Aorta (tissue), 5 donors: ENCODE measurements at regions not wholly inside any gene's neighbourhood (a gene's known extent, or its start where the extent isn't known, plus 50 kb on each side); places are given as distances from the start of the nearest gene placed in this dataset.
A peak's percentile ranks its signal among the peaks of the same experiment; 100 is the strongest.

Experiments used
- ATAC-seq: fragments of 200-7000 bp; cut with Tn5 transposase; one replicate; pipeline ENCODE4 v1.9.1; 2022; ENCODE audit warnings: moderate library complexity; ENCODE audit not compliant: low FRiP score
- DNase-seq, 2 donors: peaks; one replicate each; pipeline ENCODE4 v3.0.0-alpha.2; 2020
- H3K27ac ChIP-seq, 2 donors: one replicate each; pipeline ENCODE4 v1.5.1; 2013; ENCODE audit warnings: low read length in 2 of 2, mild to moderate bottlenecking in 2 of 2, moderate library complexity in 2 of 2, control low read depth in 1 of 2, inconsistent platforms in 1 of 2, low read depth in 1 of 2
- H3K27me3 ChIP-seq, 2 donors: one replicate each; pipeline ENCODE4 v1.6.1; 2013; ENCODE audit warnings: control low read depth in 1 of 2, low read length in 1 of 2, mild to moderate bottlenecking in 1 of 2, moderate library complexity in 1 of 2; ENCODE audit not compliant: insufficient read depth in 2 of 2, control insufficient read depth in 1 of 2
- H3K36me3 ChIP-seq, 2 donors: one replicate each; pipeline ENCODE4 v1.6.1; 2013; ENCODE audit warnings: control low read depth in 1 of 2, low read length in 1 of 2, mild to moderate bottlenecking in 1 of 2; ENCODE audit not compliant: insufficient read depth in 2 of 2, control insufficient read depth in 1 of 2
- H3K4me1 ChIP-seq, 2 donors: one replicate each; pipeline ENCODE4 v1.6.1; 2013; ENCODE audit warnings: low read length in 2 of 2, control low read depth in 1 of 2, mild to moderate bottlenecking in 1 of 2, moderate library complexity in 1 of 2; ENCODE audit not compliant: insufficient read depth in 2 of 2, control insufficient read depth in 1 of 2
- H3K4me3 ChIP-seq, 2 donors: one replicate each; pipeline ENCODE4 v1.5.1; 2013; ENCODE audit warnings: low read length in 2 of 2, control low read depth in 1 of 2, mild to moderate bottlenecking in 1 of 2
- H3K9me3 ChIP-seq: one replicate; pipeline ENCODE4 v1.6.1; 2013; ENCODE audit warnings: mild to moderate bottlenecking, low read length; ENCODE audit not compliant: control insufficient read depth
- WGBS, 2 donors: extraction: QIAGEN DNeasy Blood & Tissue Kit; methylation state at CpG; one replicate each; pipeline ENCODE4 v1.1.7; 2013; 5-methylcytosine and 5-hydroxymethylcytosine counted together
- intact Hi-C, 2 donors: fragments of 100-400 bp; cut with DNase I; formaldehyde crosslinking; loops; one replicate each; pipeline versions ENCODE4 v1.14.2 to v1.15.0; 2022
- donor health status: healthy with polysubstance abuse.
- donor health status: Bipolar disorder and iron deficiency.
- donor health status: DM: no; HTN: no; CAD: no.
- donor health status: DM: no; HTN: no; CAD: no.
- donor health status: DM: yes; HTN: yes; CAD: no.

GRCh38 chr18:56248610-56249235 is 389.7 kb downstream of the TXNL1 start:
- Histone ChIP-seq H3K36me3 (no peaks in the 10 kb centered on the region), H3K4me3 (no peak overlapping the region), H3K9me3 (no peaks in the 10 kb centered on the region), H3K27me3 (no peaks in the 10 kb centered on the region), H3K4me1 (no peaks in the 10 kb centered on the region), H3K27ac (no peak overlapping the region)
- DNase-seq (no peak), ATAC-seq (no peak)
- WGBS, 2 donors = 82 to 86% methylated on average over 4 of the region's 4 CpGs
- intact Hi-C loops = no loop called here

GRCh38 chr18:56246916-56247315 is 391.5 kb downstream of the TXNL1 start:
- Histone ChIP-seq H3K4me3 (no peak overlapping the region), H3K27ac (no peak overlapping the region), H3K9me3 (no peaks in the 10 kb centered on the region), H3K36me3 (no peaks in the 10 kb centered on the region), H3K4me1 (no peaks in the 10 kb centered on the region), H3K27me3 (no peaks in the 10 kb centered on the region)
- ATAC-seq = no peak
- 83 to 92% methylated on average over 2 of the region's 2 CpGs for WGBS, 2 donors
- DNase-seq = no peak
- intact Hi-C loops = no loop called here

- intact Hi-C loops = no loop called here
- WGBS, 2 donors = 3 to 7% methylated on average over 5 of the region's 5 CpGs
- ATAC-seq = no peak
Measured at GRCh38 chr18:56245866-56246580, 392.4 kb downstream of the TXNL1 start.

GRCh38 chr18:56240405-56240804 is 398.0 kb downstream of the TXNL1 start:
- Histone ChIP-seq H3K9me3 (no peaks in the 10 kb centered on the region), H3K4me1 (no peaks in the 10 kb centered on the region), H3K27me3 (no peaks in the 10 kb centered on the region), H3K4me3 (no peak overlapping the region), H3K36me3 (no peaks in the 10 kb centered on the region), H3K27ac (no peak overlapping the region)
- WGBS, 2 donors = 94 to 95% methylated on average over 3 of the region's 3 CpGs
- intact Hi-C loops = no loop called here
- no peak for ATAC-seq
- no peak for DNase-seq

More at GRCh38 chr18:56245866-56246580, 392.4 kb downstream of the TXNL1 start:
- H3K36me3 ChIP-seq = no peaks in the 10 kb centered on the region
- DNase-seq = no peak
- H3K27me3 ChIP-seq = no peaks in the 10 kb centered on the region
- H3K4me3 ChIP-seq = no peak overlapping the region
- no peaks in the 10 kb centered on the region for H3K4me1 ChIP-seq
- no peak overlapping the region for H3K27ac ChIP-seq
- no peaks in the 10 kb centered on the region for H3K9me3 ChIP-seq

- Histone ChIP-seq H3K27me3 (no peaks in the 10 kb centered on the region), H3K36me3 (no peaks in the 10 kb centered on the region), H3K4me1 (no peaks in the 10 kb centered on the region), H3K4me3 (no peak overlapping the region), H3K9me3 (no peaks in the 10 kb centered on the region), H3K27ac (no peak overlapping the region)
- DNase-seq = no peak
- ATAC-seq = no peak
- 88 to 89% methylated on average over 3 of the region's 3 CpGs for WGBS, 2 donors
- intact Hi-C loops = loop anchor here in 1 of 2 donors (10.0 kb wide), 1 partner anchor 84 kb away; no protein-coding TSS in a partner anchor
Measured at GRCh38 chr18:56238576-56238975, 399.8 kb downstream of the TXNL1 start.

- no peak overlapping the region for H3K27ac ChIP-seq
- H3K4me1 ChIP-seq = no peaks in the 10 kb centered on the region
- H3K36me3 ChIP-seq = no peaks in the 10 kb centered on the region
- no peaks in the 10 kb centered on the region for H3K9me3 ChIP-seq
- intact Hi-C loops = loop anchor here in 1 of 2 donors (10.0 kb wide), 1 partner anchor 81 kb away; no protein-coding TSS in a partner anchor
- no peaks in the 10 kb centered on the region for H3K27me3 ChIP-seq
- DNase-seq = no peak
- 74% methylated on average over 8 of the region's 8 CpGs for whole genome bisulfite sequencing, 2 donors
- ATAC-seq = no peak
- no peak overlapping the region for H3K4me3 ChIP-seq
Measured at GRCh38 chr18:56235481-56236013, 402.8 kb downstream of the TXNL1 start.

GRCh38 chr18:56235071-56235470 is 403.3 kb downstream of the TXNL1 start:
- Histone ChIP-seq H3K4me3 (no peak overlapping the region), H3K36me3 (no peaks in the 10 kb centered on the region), H3K4me1 (no peaks in the 10 kb centered on the region), H3K27ac (no peak overlapping the region), H3K27me3 (no peaks in the 10 kb centered on the region), H3K9me3 (no peaks in the 10 kb centered on the region)
- ATAC-seq (no peak), DNase-seq (no peak)
- 85 to 92% methylated on average over 6 of the region's 6 CpGs for WGBS, 2 donors
- intact Hi-C loops = loop anchor here in 1 of 2 donors (10.0 kb wide), 1 partner anchor 80 kb away; no protein-coding TSS in a partner anchor

- peak in 1 of 2 donors; percentile 48 for DNase-seq
- Histone ChIP-seq H3K9me3 (no peaks in the 10 kb centered on the region), H3K4me3 (no peak overlapping the region), H3K4me1 (no peaks in the 10 kb centered on the region), H3K27ac (no peak overlapping the region), H3K36me3 (no peaks in the 10 kb centered on the region), H3K27me3 (no peaks in the 10 kb centered on the region)
- 1 to 5% methylated on average over 2 of the region's 2 CpGs for WGBS, 2 donors
- ATAC-seq = peak; percentile 81
- intact Hi-C loops = loop anchor here in 1 of 2 donors (10.0 kb wide), 1 partner anchor 79 kb away; no protein-coding TSS in a partner anchor
Measured at GRCh38 chr18:56233595-56233994, 404.8 kb downstream of the TXNL1 start.
